ENCODE measurements at regions not wholly inside any gene's neighbourhood (a gene's known extent, or its start where the extent isn't known, plus 50 kb on each side); places are given as distances from the start of the nearest gene placed in this dataset.

- H3K4me2 ChIP-seq (ENCODE audit: insufficient read depth, insufficient read length, low read length): no peak overlapping the region
- no peak overlapping the region for H3K14ac ChIP-seq (ENCODE audit: insufficient read depth, low read length)
- no peak overlapping the region for H2BK5ac ChIP-seq (ENCODE audit: insufficient read length, low read length)
- H3K27ac ChIP-seq (ENCODE audit: insufficient read length, low read depth, low read length): no peak overlapping the region
- no peak overlapping the region for H3K23ac ChIP-seq (ENCODE audit: insufficient read length, low read depth, low read length)
- H2BK15ac ChIP-seq (ENCODE audit: low read depth, low read length): no peak overlapping the region
- H3K9ac ChIP-seq (ENCODE audit: extremely low read depth, insufficient read length, low read length): no peak overlapping the region
- no peak overlapping the region for H2BK20ac ChIP-seq (ENCODE audit: low read depth, low read length, poor library complexity, severe bottlenecking)
- no peak overlapping the region for H3K56ac ChIP-seq (ENCODE audit: insufficient read length, low read depth, low read length)
- no peaks in the 10 kb centered on the region for H3K27me3 ChIP-seq (ENCODE audit: insufficient read depth, low read length)
- no peak overlapping the region for H3K27ac Mint-ChIP-seq
- no peak overlapping the region for H4K5ac ChIP-seq (ENCODE audit: insufficient read length, low read depth, low read length)
- no peak overlapping the region for H3K4ac ChIP-seq (ENCODE audit: low read depth, low read length)
- H3K27me3 Mint-ChIP-seq (ENCODE audit: low read depth): no peaks in the 10 kb centered on the region
- H4K8ac ChIP-seq (replicated peaks; ENCODE audit: insufficient read length, low read depth, low read length): no peak overlapping the region
- H4K20me1 ChIP-seq (ENCODE audit: control insufficient read depth, insufficient read depth, insufficient read length): no peaks in the 10 kb centered on the region
- H2AK5ac ChIP-seq (ENCODE audit: insufficient read length, low read length): no peak overlapping the region
- H3K18ac ChIP-seq (ENCODE audit: insufficient read length, low read depth, low read length): no peak overlapping the region
- no peak for TF ChIP-seq CTCF (conservative IDR thresholded peaks at IDR 0.05)
- H3K79me2 ChIP-seq (ENCODE audit: insufficient read depth, low read length): no peaks in the 10 kb centered on the region
- WGBS (ENCODE audit: extremely low coverage, insufficient read length, low lambda C conversion rate): no CpG with 5 or more reads among the region's 3 CpGs
- no peaks in the 10 kb centered on the region for H3K36me3 Mint-ChIP-seq (ENCODE audit: insufficient read depth in 1 of 3, low read depth in 3 of 3)
- H3K4me3 Mint-ChIP-seq: no peak overlapping the region
- H3K9me3 ChIP-seq (ENCODE audit: control insufficient read depth, low read depth, low read length): no peaks in the 10 kb centered on the region
- H3K9me3 Mint-ChIP-seq: no peaks in the 10 kb centered on the region
- no peak overlapping the region for H2BK12ac ChIP-seq (ENCODE audit: insufficient read length, low read depth, low read length)
- no peak for DNase-seq
- no peak overlapping the region for H4K91ac ChIP-seq (ENCODE audit: insufficient read length, low read depth, low read length)
- H2AFZ ChIP-seq (ENCODE audit: low read length): no peak overlapping the region
- no peaks in the 10 kb centered on the region for H3K4me1 ChIP-seq (ENCODE audit: insufficient read depth, low read length)
- H3K23me2 ChIP-seq (ENCODE audit: insufficient read length, low read depth, low read length, poor library complexity, severe bottlenecking): no peaks in the 10 kb centered on the region
- no peak overlapping the region for H2BK120ac ChIP-seq (ENCODE audit: low read depth, low read length, poor library complexity, severe bottlenecking)
- no peak overlapping the region for H3T11ph ChIP-seq (ENCODE audit: low read length)
- no peaks in the 10 kb centered on the region for H3K79me1 ChIP-seq (ENCODE audit: insufficient read depth, low read depth, low read length, poor library complexity, severe bottlenecking)
- no peaks in the 10 kb centered on the region for H3K4me1 Mint-ChIP-seq
Measured at GRCh38 chr3:152051501-152052404, 178.3 kb downstream of the SUCNR1 start.

Measured in H9 (cell line).